Uterus (tissue), 3 donors: ENCODE measurements at regions not wholly inside any gene's neighbourhood (a gene's known extent, or its start where the extent isn't known, plus 50 kb on each side); places are given as distances from the start of the nearest gene placed in this dataset.

Experiments
- DNase-seq, 2 donors: peaks; one replicate each; pipeline ENCODE4 v3.0.0-alpha.2; 2019 to 2020
- H3K27ac ChIP-seq, 2 donors: fragments of 200-600 bp; sonication (generic); 1 replicate in 1 of 2; 2 replicates in 1 of 2; pipeline ENCODE4 v1.5.1; 2016 to 2018
- H3K27me3 ChIP-seq, 2 donors: fragments of 200-600 bp; sonication (generic); one replicate each; pipeline ENCODE4 v1.5.1; 2018 to 2019; ENCODE audit warnings: control low read depth in 1 of 2
- H3K36me3 ChIP-seq, 2 donors: fragments of 200-600 bp; sonication (generic); one replicate each; pipeline ENCODE4 v1.5.1; 2019; ENCODE audit warnings: control low read depth in 1 of 2
- H3K4me1 ChIP-seq, 2 donors: fragments of 200-600 bp; sonication (generic); one replicate each; pipeline ENCODE4 v1.5.1; 2018 to 2019; ENCODE audit warnings: control low read depth in 1 of 2
- H3K4me3 ChIP-seq, 2 donors: fragments of 200-600 bp; sonication (generic); 1 replicate in 1 of 2; 2 replicates in 1 of 2; pipeline ENCODE4 v1.5.1; 2018 to 2019; ENCODE audit warnings: mild to moderate bottlenecking in 1 of 2
- H3K9me3 ChIP-seq, 2 donors: fragments of 200-600 bp; sonication (generic); one replicate each; pipeline ENCODE4 v1.5.1; 2019; ENCODE audit warnings: control low read depth in 1 of 2
- CTCF ChIP-seq, 4 experiments: fragments of 200-600 bp in 2 of 4; fragments of 450-650 bp in 2 of 4; sonication (generic) in 2 of 4; IDR thresholded peaks; one replicate each; pipeline ENCODE4 v1.5.1; 2016 to 2019; ENCODE audit warnings: antibody characterized with exemption in 4 of 4, mild to moderate bottlenecking in 2 of 4, moderate library complexity in 1 of 4
- POLR2A ChIP-seq, 2 donors: fragments of 450-650 bp; IDR thresholded peaks; one replicate each; pipeline ENCODE4 v1.6.1; 2016; ENCODE audit warnings: antibody characterized with exemption in 2 of 2, mild to moderate bottlenecking in 1 of 2, moderate library complexity in 1 of 2
- intact Hi-C: fragments of 100-400 bp; cut with DNase I; formaldehyde crosslinking; loops from one replicate; pipeline ENCODE4 v1.15.1; 2023; ENCODE audit warnings: low total_unique reads
- donor health status: DM: yes; HTN: yes; CAD: no.

DNA sequence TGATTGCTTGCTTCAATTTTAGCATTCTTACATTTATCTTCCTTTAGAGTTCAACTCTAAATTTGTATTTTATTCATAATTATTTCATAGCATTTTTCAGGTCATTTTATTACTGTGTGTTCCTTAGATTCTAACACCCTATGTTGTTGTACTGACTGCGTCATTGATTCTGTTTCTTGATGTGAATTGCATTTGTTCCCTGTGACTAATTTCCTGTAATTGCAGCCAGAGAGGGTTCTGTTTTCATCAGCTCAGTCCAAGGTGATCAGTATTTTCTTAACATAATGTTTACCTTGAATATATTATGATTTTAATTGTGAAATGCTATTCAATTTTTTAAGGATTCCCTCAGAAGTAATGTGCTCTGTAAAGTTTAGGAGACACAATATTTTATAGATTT, 970.2 kb upstream of the PIK3C3 start:
- Histone ChIP-seq H3K36me3 (no peaks in the 10 kb centered on the region), H3K4me1 (no peaks in the 10 kb centered on the region), H3K4me3 (no peak overlapping the region), H3K27ac (no peak overlapping the region), H3K9me3 (no peaks in the 10 kb centered on the region), H3K27me3 (no peaks in the 10 kb centered on the region)
- TF ChIP-seq CTCF (IDR thresholded peaks at IDR 0.05) (no peak), POLR2A (IDR thresholded peaks at IDR 0.05) (no peak)
- intact Hi-C loops = no loop called here
- DNase-seq = no peak

- intact Hi-C loops = no loop called here
- no peaks in the 10 kb centered on the region for H3K9me3 ChIP-seq
- no peak overlapping the region for H3K27ac ChIP-seq
- no peaks in the 10 kb centered on the region for H3K27me3 ChIP-seq
- no peak overlapping the region for H3K4me3 ChIP-seq
- DNase-seq = no peak
- H3K4me1 ChIP-seq = no peaks in the 10 kb centered on the region
- TF ChIP-seq POLR2A (IDR thresholded peaks at IDR 0.05) (no peak), CTCF (IDR thresholded peaks at IDR 0.05) (no peak)
- H3K36me3 ChIP-seq = no peaks in the 10 kb centered on the region
Measured at GRCh38 chr18:40983835-40984234, 971.2 kb upstream of the PIK3C3 start.

DNA sequence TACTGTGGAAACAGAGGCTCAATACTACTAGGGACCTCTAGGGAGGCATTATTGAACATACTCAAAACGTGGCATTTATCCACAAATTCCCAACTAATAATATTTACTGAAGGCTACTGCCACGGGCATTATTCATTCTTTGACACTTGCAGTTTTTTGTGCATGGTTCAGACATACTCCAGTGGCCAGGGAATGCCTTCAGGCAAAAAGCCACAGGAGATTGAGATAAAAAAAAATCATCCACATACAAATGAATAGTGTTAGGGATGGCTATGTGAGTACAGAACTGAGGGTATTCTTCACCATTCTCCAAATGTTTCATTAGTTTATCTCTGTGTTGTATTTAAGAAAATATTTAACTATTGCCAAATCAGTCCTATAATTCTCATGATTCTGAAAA, 974.9 kb upstream of the PIK3C3 start:
- DNase-seq = no peak
- no peak overlapping the region for H3K4me3 ChIP-seq
- H3K4me1 ChIP-seq = no peaks in the 10 kb centered on the region
- intact Hi-C loops = no loop called here
- H3K9me3 ChIP-seq = no peaks in the 10 kb centered on the region
- H3K27ac ChIP-seq = no peak overlapping the region
- H3K27me3 ChIP-seq = no peaks in the 10 kb centered on the region
- no peaks in the 10 kb centered on the region for H3K36me3 ChIP-seq
- no peak for TF ChIP-seq CTCF (IDR thresholded peaks at IDR 0.05)
- TF ChIP-seq POLR2A (IDR thresholded peaks at IDR 0.05) = no peak

DNA sequence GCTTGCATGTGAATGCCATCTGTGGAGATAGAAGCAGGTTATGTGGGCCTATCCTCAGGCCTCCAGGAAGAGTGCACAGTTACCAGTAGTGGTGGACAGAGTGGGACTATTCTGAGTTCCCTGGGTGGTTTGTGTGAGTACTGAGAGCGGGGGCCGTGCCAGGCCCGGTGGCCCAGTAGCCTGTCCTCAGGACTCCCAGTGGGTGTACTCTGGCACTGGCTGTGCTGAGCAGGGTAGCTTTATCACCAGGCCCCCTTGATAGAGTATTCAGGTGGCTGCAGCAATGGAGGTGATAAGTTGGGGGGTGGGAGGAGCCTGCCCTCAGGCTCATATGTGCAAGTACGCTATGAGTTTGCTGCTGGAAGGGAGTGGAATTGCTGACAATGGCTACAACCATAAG, 979.0 kb upstream of the PIK3C3 start:
- Histone ChIP-seq H3K4me3 (no peak overlapping the region), H3K36me3 (no peaks in the 10 kb centered on the region), H3K27me3 (no peaks in the 10 kb centered on the region), H3K9me3 (no peaks in the 10 kb centered on the region), H3K27ac (no peak overlapping the region), H3K4me1 (no peaks in the 10 kb centered on the region)
- TF ChIP-seq POLR2A (IDR thresholded peaks at IDR 0.05) (no peak), CTCF (IDR thresholded peaks at IDR 0.05) (no peak)
- intact Hi-C loops = no loop called here
- no peak for DNase-seq

GRCh38 chr18:40974448-40974847, 980.6 kb upstream of the PIK3C3 start:
- no peak for DNase-seq
- TF ChIP-seq CTCF (IDR thresholded peaks at IDR 0.05) (no peak), POLR2A (IDR thresholded peaks at IDR 0.05) (no peak)
- H3K27ac ChIP-seq = no peak overlapping the region
- H3K36me3 ChIP-seq = no peaks in the 10 kb centered on the region
- H3K4me3 ChIP-seq = no peak overlapping the region
- intact Hi-C loops = no loop called here
- H3K9me3 ChIP-seq = no peaks in the 10 kb centered on the region
- no peaks in the 10 kb centered on the region for H3K27me3 ChIP-seq
- no peaks in the 10 kb centered on the region for H3K4me1 ChIP-seq
